Germinal center (tissue), 1 donor: ENCODE measurements at regions not wholly inside any gene's neighbourhood (a gene's known extent, or its start where the extent isn't known, plus 50 kb on each side); places are given as distances from the start of the nearest gene placed in this dataset.

Experiments used
- DNase-seq: peaks from one replicate; pipeline ENCODE4 v3.0.0; 2012; ENCODE audit warnings: mixed read lengths, low spot score

DNA sequence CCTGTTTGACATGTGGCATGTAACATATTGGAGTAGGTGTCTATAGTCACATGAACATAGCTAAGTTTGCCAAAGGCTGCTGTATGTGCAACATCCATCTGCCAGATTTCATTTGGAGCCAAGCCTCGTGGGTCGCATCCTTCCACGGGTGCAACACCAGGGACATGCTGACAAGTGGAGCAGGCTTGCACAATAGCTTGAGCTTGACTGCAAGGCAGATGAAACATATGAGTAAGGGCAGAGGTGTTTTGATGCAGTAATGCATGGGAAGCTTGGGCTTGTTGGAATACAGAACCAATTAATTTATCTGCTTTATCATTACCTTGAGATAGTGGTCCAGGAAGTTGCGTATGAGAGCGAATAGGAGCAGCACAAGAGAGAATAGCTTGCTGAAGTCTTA, 74.1 kb upstream of the BTN3A2 start:
- DNase-seq, result no peak

DNA sequence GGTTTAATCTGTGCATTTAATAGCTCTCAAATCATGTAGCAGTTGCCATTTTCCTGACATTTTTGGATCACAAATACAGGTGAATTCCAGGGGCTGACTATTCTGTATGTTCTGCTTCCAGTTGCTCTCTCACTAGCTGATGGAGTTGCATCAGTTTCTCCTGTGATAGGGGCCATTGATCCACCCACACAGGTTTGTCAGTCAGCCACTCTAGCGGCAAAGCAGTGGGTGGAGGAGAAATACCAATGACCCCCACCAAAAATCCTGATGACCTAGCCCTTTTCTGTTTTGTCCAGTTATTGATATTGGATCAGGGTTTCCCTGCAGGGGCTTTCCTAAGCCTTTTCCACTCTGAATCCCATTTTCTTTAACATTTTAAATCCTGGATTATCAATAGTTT, 72.3 kb upstream of the BTN3A2 start:
- DNase-seq, result no peak

DNA sequence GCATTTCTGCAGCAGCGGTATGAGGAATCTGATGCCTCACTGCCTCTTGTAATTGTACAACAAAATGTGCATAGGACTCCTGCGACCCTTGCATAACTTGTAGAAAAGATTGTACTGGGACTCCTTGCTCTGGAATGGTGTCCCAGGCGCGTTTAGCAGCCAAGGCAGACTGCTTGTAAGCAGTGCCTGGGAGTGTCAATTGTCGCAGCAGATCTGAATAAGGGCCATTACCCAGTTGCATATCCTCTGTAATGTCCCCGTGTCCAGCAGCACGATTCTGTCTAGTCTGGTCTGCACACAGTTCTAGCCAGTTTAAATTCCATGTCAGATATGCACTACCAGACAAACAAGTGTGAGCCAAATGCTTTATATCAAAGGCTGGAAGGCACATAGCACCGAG, 70.7 kb upstream of the BTN3A2 start:
- no peak for DNase-seq

DNA sequence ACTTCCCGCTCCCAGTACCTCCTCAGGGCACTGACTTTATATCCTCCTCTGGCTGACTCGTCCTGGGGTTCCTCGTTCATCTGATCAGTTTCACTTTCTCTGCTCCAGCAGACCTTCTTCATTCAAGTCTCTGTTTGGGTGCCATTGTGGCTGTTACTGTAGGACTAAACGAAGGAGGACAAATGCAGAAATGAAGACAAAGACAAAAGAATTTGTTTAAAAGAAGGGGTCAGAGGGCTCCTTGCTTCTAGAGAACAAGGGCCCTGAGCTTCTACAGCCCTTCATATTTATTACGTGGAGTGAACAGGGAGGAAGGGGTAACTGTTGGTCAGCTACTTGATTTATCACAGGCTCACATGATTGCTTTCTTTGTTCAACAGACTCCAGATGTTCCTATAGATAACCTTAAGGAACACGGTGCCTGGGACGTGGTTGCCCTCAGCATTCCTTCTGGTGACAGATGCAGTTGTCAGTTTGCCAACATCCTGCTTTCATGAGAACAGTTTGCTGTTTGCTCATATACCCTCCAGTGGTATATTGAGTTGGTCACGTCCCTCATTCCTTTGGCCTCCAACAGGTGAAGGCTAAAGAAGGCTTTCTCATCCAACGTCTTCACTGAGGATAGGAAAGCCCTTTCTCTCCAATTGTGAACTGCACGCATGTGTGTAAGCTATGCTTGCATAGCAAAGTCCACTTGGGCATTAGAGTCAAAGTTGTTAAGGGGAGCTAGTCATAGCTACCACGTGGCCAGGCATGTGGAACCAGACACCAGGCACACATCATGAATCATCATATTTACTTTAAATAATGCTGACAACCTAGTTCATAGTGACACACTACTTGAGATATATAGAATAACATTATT, 69.1 kb upstream of the BTN3A2 start:
- DNase-seq, result no peak

DNA sequence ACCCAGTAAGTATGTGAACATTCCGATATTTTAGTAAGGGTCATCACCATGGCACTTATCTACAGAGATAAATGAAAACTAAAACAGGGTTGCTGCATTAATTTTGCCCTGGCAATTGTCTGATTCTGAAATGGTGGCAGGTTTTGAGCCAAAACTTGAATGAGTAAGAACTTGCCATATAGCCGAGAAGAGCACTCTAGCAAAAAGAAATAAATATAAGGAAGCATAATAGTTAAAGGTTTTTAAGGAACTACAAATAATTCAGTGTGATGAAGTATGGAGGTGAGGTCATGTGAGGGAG, 68.5 kb upstream of the BTN3A2 start:
- no peak for DNase-seq

DNA sequence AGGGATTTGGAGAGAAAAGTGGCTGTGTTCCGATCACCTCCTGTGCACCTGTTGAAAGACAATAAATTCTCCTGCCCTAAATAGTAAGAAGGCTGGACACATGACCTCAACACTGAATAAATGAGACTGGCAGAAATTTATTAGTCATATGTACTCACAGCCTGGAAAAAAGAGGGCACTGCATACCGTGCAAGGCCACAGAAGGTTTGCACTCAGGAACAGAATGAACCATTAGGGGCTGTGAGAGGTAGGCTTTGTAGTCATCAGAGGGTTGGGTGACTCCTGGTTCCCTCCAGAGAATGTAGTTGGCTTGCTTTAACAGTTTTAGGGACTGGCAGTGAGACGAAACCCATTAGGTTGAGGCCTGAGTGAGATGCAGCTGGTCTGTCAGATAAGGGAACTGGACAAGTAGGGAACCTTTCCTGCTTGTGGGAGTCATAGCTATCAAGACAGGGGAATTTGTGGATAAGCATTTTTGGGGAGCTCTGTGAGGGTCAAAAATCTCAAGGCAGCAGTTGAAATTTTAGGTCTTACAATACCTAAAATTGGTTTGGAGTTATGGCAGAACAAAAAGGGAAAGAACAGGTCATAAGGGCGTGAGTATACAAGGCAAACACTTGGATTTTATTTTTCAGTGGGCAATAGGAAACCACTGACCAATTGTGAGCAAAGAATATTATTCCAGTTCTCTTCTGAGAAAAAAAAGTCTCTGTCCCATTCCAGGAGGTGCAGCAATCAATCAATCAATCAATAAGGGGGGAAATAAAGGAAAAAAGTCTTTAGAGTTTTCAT, 67.9 kb upstream of the BTN3A2 start:
- no peak for DNase-seq

DNA sequence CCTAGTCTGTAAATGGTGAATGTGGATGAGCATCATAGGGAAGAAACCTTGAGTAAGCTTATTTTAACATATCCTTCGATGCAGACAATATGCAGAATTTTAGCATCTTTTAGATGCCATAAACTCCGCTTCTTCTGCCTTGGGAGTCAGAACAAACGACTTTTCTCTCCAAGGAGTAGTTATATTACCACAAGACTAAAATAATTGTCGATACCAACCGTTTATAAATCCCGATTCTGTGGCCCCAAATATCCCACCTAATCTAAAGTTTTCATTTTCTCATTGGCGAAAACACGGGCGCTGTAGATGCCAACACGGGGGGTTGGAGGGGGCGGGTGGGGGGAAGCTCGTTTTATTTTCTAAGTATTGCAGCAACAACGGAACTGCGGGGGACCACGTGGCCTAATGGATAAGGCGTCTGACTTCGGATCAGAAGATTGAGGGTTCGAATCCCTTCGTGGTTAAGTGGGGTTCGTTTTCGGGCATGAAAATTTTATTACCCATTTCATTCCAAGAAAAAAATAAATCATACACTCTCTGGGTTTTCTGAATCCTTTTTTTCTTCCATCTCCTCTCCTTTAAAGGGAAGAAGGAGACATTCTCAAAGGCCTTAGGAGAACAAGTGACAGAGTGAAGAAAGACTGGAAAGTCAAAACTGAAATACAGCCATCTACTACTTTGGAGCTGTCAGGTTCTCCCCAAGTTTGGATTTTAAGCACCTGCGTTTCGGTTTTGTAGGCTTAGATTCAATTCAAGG, 65.5 kb upstream of the BTN3A2 start:
- no peak for DNase-seq

DNA sequence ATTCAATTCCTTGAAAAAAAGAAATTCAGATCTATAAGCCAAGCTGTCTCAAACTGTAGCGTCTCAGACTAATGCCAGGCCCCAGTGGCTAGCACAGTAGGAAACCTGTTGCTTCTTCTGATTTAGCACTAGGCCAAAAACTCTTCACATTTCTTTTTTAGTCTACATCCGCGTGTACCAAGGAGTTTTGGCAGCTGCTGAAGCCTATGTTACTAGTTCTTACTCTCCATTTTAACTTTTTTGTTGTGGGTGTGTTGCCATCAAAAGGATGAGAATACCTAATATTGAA, 65.0 kb upstream of the BTN3A2 start:
- DNase-seq, result no peak

DNA sequence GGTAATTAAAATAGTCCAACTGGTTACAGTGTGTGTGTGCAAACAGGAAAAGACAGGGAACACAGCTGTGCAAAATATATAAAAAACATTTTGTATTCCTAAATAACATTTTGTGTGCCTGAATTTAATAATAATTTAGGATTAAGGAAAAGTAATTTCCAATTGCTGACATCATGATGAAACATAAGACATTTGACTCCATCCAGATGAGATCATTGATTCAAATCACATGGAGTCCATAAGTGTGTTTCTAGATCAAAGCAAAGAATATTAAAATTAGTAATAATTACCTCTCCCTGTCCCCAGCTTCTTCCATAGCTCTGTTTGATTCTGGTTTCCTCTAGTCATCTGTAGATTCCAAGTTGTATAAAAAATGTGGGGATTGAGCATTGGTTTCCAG, 64.6 kb upstream of the BTN3A2 start:
- no peak for DNase-seq

DNA sequence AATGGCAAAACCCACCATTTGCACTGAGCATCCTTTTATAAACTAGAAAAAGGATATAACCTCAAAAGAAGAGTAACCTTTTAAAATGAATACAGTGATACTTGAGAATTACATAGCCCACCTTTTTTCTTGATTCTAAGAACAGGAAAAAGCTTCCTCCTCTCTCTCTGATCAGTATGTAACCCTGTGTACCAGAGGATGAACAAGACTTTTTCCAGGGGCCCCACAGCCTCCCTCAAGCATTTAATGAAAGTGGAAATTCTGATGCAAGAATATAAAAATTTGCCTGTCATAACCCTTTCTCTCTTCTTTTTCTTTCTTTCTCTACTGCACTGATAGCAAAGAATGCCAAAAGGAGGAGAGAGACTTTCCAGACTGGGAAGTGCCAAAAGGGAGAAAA, 64.2 kb upstream of the BTN3A2 start:
- DNase-seq, result no peak

DNA sequence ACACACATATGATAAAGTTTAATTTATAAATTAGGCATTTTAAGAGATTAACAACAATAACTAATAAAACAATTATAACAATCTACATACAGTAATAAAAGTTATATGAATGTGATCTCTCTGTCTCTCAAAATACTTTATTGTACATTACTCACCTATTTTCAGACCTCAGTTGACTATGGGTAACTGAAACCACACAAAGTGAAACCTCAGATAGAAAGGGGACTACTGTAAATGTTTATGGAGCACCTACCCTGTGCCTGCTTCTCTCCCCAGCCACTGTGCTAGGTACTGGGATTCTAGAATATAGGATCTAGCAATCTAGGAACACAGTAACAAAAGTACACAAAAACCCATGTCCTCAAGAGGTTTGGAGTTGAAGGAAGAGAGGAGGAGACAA, 63.4 kb upstream of the BTN3A2 start:
- no peak for DNase-seq

DNA sequence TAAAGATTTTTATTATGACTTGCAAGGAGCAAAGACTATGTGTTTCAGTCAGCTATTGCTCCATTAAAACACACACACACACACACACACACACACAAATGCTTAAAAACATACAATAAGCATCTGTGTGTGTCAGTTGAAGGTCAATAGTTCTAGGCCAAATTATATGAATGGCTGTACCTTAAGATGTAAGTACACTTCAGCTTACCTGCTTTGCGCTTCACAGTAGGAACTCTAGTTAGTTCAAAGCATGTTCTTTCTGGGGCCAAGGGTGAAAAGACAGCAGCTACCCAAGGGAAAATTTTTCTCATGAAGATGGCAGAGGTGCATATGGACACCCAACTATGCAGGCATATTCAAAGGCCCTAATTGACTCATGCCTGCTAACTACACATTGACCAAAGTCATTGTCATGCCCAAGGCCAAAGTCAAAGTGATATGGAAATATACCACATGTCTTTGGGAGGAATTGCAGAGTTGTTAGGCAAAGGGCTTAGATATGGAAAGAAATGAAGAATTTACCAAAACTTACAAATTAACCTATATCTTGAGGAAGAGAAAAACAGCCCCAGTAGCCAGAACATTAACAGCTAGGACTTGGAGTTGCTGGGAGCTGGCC, 61.9 kb upstream of the BTN3A2 start:
- DNase-seq, result no peak

DNA sequence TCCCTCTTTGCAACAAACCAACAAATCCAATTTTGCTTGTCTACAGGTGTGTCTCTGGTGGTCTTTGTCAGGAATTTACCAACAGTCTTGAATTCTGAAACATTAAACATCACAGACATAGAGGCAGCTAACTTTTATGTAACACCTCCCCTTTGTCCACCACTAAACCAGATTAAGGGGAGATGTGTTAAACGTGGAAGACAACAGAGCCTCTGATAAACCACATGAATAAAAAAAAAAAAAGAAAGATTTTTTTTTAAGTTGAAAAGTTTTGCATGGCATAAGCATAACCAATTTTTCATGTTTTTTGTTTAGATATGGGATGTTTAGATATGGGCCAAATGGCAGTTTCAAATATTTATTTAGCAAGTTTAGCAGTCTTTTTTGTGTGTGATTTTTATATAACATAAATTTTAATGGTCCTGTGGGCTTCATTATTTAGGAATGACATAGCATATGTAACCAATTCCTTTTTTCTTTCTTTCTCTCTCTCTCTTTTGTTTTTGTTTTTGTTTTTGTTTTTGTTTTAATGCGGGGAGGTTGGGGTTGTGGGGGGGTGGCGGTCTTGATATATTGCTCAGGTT, 60.7 kb upstream of the BTN3A2 start:
- DNase-seq, result no peak

DNA sequence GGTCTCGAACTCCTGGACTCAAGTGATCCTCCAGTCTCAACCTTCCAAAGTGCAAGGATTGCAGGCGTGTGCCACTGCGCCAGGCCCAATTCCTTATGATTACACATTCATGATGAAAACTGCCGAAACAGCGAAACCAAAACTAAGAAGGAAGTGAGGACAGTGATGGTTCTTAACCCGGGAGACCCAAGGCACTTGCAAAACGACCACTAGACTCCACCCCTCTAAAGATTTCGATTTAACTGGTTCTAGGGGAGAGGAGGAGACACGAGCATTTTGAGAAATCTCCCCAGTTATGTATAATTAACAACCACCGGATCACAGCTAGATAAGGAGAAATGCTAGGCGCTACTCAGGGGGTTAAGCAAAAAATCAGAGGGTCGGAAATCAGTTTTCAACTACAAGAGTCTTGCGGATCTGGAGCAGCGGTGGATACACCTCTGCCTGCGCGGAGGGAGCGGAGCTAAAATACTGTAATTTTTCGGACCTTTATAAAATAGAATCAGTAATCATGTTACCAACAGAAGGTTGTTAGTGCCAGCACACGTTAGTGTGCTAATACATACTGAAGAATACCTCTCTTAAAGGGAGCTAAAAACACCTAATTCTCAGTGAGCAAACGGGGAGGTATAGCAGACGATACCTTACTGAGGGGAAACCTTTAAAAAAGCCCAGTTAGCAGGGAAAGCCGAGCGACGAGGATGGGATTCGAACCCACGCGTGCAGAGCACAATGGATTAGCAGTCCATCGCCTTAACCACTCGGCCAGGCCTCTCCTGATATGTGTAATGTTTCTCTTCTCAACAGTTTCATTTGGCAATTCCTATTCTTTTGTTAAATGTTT, 60.0 kb upstream of the BTN3A2 start:
- DNase-seq, result peak; percentile 56

DNA sequence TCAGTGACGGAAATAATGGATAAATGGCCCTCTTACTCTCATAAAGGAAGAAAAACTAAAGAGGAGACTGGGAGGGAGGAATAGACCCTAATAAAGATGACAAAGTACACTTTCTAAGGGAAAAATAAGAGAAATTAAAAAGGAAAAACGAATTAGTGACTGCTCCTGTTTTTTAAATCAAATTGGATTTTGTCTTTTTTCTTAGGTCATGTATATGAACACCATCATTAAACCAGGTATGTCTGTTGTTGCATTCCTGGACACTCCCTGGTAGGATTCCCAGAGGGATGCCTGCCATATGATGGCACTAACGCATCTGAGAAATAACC, 59.4 kb upstream of the BTN3A2 start:
- no peak for DNase-seq

DNA sequence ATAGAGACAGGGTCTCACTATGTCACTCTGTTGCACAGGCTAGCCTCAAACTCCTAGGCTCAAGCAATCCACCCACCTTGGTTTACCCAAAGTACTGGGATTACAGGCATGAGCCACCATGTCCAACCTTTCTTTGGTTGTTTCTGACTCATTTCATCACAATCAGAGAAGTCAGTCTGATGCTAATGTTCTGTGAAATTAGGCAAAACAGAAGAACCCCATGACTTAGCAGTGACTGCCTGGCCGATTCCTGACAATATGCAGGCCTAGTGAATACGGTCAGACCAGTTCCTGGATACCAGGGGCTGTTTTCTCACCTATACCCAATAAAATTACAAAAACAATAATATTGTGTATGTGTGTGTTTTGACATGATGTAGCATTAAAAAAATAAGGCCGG, 58.8 kb upstream of the BTN3A2 start:
- DNase-seq, result no peak

DNA sequence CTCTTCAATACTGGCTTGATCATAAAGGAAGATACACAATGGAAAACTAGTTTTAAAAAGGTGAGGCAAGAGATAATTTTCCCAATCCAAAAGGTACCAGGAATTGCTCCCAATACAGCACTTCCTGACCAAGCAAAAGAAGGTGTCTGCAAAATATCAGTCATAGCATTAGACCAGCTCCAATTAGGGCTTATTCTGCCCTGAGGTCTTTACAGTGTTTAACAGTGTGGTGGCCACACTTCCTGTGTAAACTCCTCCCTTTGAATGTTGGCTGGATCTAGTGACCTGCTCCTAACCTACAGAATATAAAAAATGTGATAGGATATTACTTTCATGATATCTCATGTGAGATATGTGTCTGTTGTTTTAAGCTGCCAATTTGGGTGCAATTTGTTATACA, 57.1 kb upstream of the BTN3A2 start:
- DNase-seq, result no peak

DNA sequence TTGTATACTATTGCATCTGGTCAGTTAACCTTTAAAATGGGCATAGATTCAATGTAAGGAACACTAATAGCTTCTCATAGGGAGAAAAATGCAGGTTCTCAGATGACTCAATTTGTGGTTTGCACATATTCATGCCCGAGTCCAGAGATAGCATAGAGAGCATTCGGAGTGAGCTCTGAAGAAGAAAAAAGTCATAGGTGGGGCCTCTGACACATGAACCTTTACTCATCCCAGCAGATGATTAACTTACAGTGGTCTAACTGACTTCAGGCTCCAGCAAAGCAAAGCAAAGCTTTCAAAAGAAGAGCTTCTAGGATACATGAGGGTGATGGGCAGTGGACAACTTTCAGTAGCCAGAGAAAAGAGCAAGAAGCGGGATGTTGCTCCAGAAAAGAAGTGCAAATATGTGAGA, 55.3 kb upstream of the BTN3A2 start:
- no peak for DNase-seq

DNA sequence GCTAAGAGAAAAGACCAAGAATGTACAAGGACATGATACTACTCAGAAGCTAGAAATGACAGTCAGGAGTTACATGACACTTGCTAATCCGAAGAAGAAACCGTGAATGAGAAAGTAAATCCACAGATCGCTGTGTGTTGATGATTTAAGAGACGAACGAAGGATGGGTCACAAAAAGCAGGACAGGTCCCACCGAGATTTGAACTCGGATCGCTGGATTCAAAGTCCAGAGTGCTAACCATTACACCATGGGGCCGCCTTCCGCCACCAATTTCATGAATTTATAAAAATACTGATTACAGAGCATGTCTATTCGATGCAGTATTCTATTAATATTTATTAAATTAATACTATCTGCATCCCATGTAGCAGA, 54.0 kb upstream of the BTN3A2 start:
- no peak for DNase-seq

DNA sequence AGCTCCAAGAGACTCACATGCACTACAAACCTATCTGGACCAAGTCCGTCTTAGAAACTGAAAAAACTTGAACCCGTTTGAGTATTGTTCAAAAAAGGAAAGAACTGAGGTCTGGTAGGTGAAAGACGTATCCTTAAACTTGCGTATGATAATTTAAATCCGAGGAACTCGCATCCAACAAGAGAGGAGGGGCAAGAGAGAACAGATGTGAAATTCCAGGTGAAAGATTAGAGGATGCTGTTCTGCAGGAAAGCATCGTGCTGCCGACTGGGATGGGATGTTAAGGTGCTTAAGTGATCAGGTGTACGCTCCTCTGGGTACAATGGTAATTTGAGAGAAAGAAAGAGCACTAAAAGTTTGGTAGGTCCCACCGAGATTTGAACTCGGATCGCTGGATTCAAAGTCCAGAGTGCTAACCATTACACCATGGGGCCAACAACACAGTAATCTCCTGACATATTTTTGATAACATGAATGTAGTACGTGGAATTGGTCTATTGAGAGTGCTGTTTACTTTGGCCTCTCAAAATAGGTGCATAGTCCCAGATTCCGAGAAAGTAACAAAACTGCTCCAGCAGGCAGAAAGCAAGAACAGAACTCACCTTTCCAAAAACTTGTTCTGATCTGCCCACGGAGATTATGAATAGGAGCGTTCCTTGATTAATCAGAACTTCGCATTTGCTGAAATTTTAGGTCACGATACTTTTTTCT, 53.5 kb upstream of the BTN3A2 start:
- no peak for DNase-seq

DNA sequence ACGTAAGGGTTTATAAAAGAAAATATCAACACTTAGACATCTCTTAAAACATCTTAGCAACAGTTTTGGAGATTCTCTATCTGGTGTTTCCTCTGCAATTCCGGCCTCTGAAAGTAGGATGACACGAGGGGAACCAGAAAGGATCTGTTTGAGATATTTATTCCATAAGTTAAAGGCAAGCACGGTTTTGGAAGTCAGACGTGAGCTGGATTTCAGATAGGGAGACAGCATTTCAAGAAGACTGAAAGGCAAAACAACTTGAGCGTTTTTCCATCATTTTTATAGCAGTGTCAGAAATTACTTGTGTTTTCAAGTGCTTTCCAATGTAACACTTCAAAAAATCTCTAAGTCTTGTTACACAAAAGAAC, 52.9 kb upstream of the BTN3A2 start:
- no peak for DNase-seq
